ENCODE measurements at regions not wholly inside any gene's neighbourhood (a gene's known extent, or its start where the extent isn't known, plus 50 kb on each side); places are given as distances from the start of the nearest gene placed in this dataset.
"Not testable (repeated sequence)": the region's sequence is repeated elsewhere in the genome, so short reads cannot be mapped to it uniquely, and the experiment has no call there.

GRCh38 chr4:134830741-134831140 is 629.2 kb upstream of the PABPC4L start:
- DNase-seq: not testable (repeated sequence)

GRCh38 chr4:134812611-134813010 is 611.0 kb upstream of the PABPC4L start:
- DNase-seq: no peak

GRCh38 chr4:134807231-134807745 is 605.7 kb upstream of the PABPC4L start:
- DNase-seq: no peak

GRCh38 chr4:134798573-134798972 is 597.0 kb upstream of the PABPC4L start:
- DNase-seq: no peak

- DNase-seq: no peak
Observed at GRCh38 chr4:134787315-134787714, 585.7 kb upstream of the PABPC4L start.

GRCh38 chr4:134780244-134780643 is 578.7 kb upstream of the PABPC4L start:
- DNase-seq: no peak

- DNase-seq: peak; percentile 46
Observed at GRCh38 chr4:134777606-134778005, 576.0 kb upstream of the PABPC4L start.

- no peak for DNase-seq
Observed at GRCh38 chr4:134773497-134774000, 572.0 kb upstream of the PABPC4L start.

GRCh38 chr4:134762053-134762452 is 560.5 kb upstream of the PABPC4L start:
- no peak for DNase-seq

- DNase-seq: no peak
Observed at GRCh38 chr4:134756421-134756820, 554.8 kb upstream of the PABPC4L start.

GRCh38 chr4:134754301-134755019 is 552.9 kb upstream of the PABPC4L start:
- no peak for DNase-seq

GRCh38 chr4:134753390-134753789 is 551.8 kb upstream of the PABPC4L start:
- no peak for DNase-seq

- no peak for DNase-seq
Observed at GRCh38 chr4:134747108-134747805, 545.7 kb upstream of the PABPC4L start.

- DNase-seq: no peak
Observed at GRCh38 chr4:134740290-134740689, 538.7 kb upstream of the PABPC4L start.

- no peak for DNase-seq
Observed at GRCh38 chr4:134735901-134736300, 534.3 kb upstream of the PABPC4L start.

- peak; percentile 21 for DNase-seq
Observed at GRCh38 chr4:134727696-134728095, 526.1 kb upstream of the PABPC4L start.

GRCh38 chr4:134722306-134722705 is 520.7 kb upstream of the PABPC4L start:
- DNase-seq: no peak

- DNase-seq: no peak
Observed at GRCh38 chr4:134720030-134720429, 518.4 kb upstream of the PABPC4L start.

- no peak for DNase-seq
Observed at GRCh38 chr4:134708616-134709015, 507.0 kb upstream of the PABPC4L start.

GRCh38 chr4:134708026-134708425 is 506.4 kb upstream of the PABPC4L start:
- no peak for DNase-seq

- DNase-seq: no peak
Observed at GRCh38 chr4:134702374-134702773, 500.8 kb upstream of the PABPC4L start.

GRCh38 chr4:134700251-134700650 is 498.7 kb upstream of the PABPC4L start:
- DNase-seq: no peak

- DNase-seq: not testable (repeated sequence)
Observed at GRCh38 chr4:134698831-134699230, 497.2 kb upstream of the PABPC4L start.

- DNase-seq: no peak
Observed at GRCh38 chr4:134695433-134695832, 493.8 kb upstream of the PABPC4L start.

Data from NCI-H748 treated with DMSO at 0.1 percent for 48 hours (cell line).